Immature natural killer cell (primary cell): ENCODE measurements at regions not wholly inside any gene's neighbourhood (a gene's known extent, or its start where the extent isn't known, plus 50 kb on each side); places are given as distances from the start of the nearest gene placed in this dataset.

Experiments
- DNase-seq, 3 donors: peaks; one replicate each; pipeline ENCODE4 v3.0.0; 2022; ENCODE audit warnings: mixed read lengths in 1 of 3
- H3K27ac Mint-ChIP-seq, 6 donors: one replicate each; pipeline ENCODE4 v1.8.0; 2020; ENCODE audit warnings: mixed read lengths in 6 of 6, mild to moderate bottlenecking in 5 of 6, inconsistent platforms in 4 of 6, moderate library complexity in 3 of 6
- H3K27me3 Mint-ChIP-seq, 3 donors: one replicate each; pipeline ENCODE4 v1.8.0; 2020 to 2021; ENCODE audit warnings: low read depth in 3 of 3, mild to moderate bottlenecking in 3 of 3, mixed read lengths in 3 of 3, moderate library complexity in 3 of 3, inconsistent platforms in 1 of 3
- H3K36me3 Mint-ChIP-seq, 3 donors: one replicate each; pipeline ENCODE4 v1.8.0; 2020; ENCODE audit warnings: mixed read lengths in 3 of 3, inconsistent platforms in 2 of 3, mild to moderate bottlenecking in 2 of 3
- H3K4me1 Mint-ChIP-seq, 2 donors: one replicate each; pipeline ENCODE4 v1.8.0; 2020; ENCODE audit warnings: inconsistent platforms in 2 of 2, mild to moderate bottlenecking in 2 of 2, mixed read lengths in 2 of 2, moderate library complexity in 1 of 2
- H3K4me3 Mint-ChIP-seq, 5 donors: one replicate each; pipeline ENCODE4 v1.8.0; 2020; ENCODE audit warnings: mild to moderate bottlenecking in 5 of 5, mixed read lengths in 5 of 5, inconsistent platforms in 3 of 5, moderate library complexity in 3 of 5
- H3K9me3 Mint-ChIP-seq, 6 donors: one replicate each; pipeline ENCODE4 v1.8.0; 2020; ENCODE audit warnings: mild to moderate bottlenecking in 6 of 6, mixed read lengths in 6 of 6, inconsistent platforms in 4 of 6, moderate library complexity in 3 of 6

GRCh38 chr6:90970672-90971071 is 383.8 kb upstream of the MAP3K7 start:
- peaks cover 0 to 4% (median 0%) of the 10 kb centered on the region in 6 donors for H3K9me3 Mint-ChIP-seq
- H3K27me3 Mint-ChIP-seq, result peaks cover 0 to 2% (median 0%) of the 10 kb centered on the region in 3 donors
- H3K36me3 Mint-ChIP-seq, result no peaks in the 10 kb centered on the region
- no peak overlapping the region for H3K4me3 Mint-ChIP-seq
- H3K4me1 Mint-ChIP-seq, result no peaks in the 10 kb centered on the region
- H3K27ac Mint-ChIP-seq, result no peak overlapping the region
- DNase-seq, result no peak

DNA sequence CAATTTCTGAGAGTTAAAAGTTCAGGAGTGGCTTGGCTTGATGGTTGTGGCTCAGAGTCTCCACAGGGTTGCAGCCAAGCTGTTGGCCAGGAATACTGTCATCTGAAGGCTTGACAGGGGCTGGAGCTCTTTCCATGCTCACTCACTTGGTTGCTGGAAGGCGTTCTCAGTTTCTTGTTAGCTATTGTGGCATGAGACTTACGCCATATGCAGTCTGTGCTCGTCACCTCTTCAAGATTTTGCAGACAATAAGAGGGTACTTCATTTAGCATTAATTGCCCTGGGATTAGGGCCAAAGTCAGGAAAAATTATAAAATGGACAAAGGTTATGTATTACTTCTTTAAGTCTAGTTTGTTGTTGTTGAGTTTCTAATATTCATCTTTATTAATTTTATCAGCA is 380.6 kb upstream of the MAP3K7 start:
- Mint-ChIP-seq H3K4me3 (no peak overlapping the region), H3K36me3 (no peaks in the 10 kb centered on the region), H3K4me1 (no peaks in the 10 kb centered on the region), H3K27me3 (no peaks in the 10 kb centered on the region), H3K9me3 (peaks cover 0 to 4% (median 0%) of the 10 kb centered on the region in 6 donors), H3K27ac (no peak overlapping the region)
- no peak for DNase-seq

- Mint-ChIP-seq H3K4me3 (no peak overlapping the region), H3K27me3 (peaks cover 0 to 3% (median 0%) of the 10 kb centered on the region in 3 donors), H3K4me1 (no peaks in the 10 kb centered on the region), H3K36me3 (no peaks in the 10 kb centered on the region), H3K9me3 (no peaks in the 10 kb centered on the region), H3K27ac (no peak overlapping the region)
- DNase-seq, result no peak
Measured at GRCh38 chr6:90960324-90960723, 373.5 kb upstream of the MAP3K7 start.

- peaks cover 0 to 6% (median 0%) of the 10 kb centered on the region in 6 donors for H3K9me3 Mint-ChIP-seq
Measured at GRCh38 chr6:90955246-90955645, 368.4 kb upstream of the MAP3K7 start.

GRCh38 chr6:90953405-90954161 is 366.7 kb upstream of the MAP3K7 start:
- H3K27me3 Mint-ChIP-seq, result no peaks in the 10 kb centered on the region
- no peaks in the 10 kb centered on the region for H3K4me1 Mint-ChIP-seq
- no peaks in the 10 kb centered on the region for H3K36me3 Mint-ChIP-seq
- H3K9me3 Mint-ChIP-seq, result peaks cover 0 to 6% (median 0%) of the 10 kb centered on the region in 6 donors
- no peak for DNase-seq
- no peak overlapping the region for H3K27ac Mint-ChIP-seq
- H3K4me3 Mint-ChIP-seq, result no peak overlapping the region

More at GRCh38 chr6:90955246-90955645, 368.4 kb upstream of the MAP3K7 start:
- Mint-ChIP-seq H3K27ac (no peak overlapping the region), H3K27me3 (no peaks in the 10 kb centered on the region), H3K4me3 (no peak overlapping the region), H3K36me3 (no peaks in the 10 kb centered on the region), H3K4me1 (no peaks in the 10 kb centered on the region)
- no peak for DNase-seq

DNA sequence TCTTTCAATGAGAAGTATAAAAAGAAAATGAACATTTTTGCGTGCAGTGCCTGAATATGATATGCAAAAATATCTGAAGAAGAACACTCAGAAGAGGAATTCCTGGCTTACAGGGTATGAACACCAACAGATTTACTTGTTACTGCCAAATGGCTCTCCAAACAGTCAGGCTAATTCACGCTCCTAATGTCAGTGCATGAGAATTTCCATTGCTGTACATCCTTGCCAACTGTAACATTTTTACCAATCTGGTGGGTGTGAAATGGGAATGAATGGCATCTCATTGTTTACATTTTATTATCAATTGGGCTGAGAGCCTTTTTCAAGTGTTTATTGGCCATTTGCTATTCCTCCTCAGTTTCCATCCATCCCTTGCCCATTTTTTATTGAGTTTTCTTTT is 365.3 kb upstream of the MAP3K7 start:
- H3K27me3 Mint-ChIP-seq, result no peaks in the 10 kb centered on the region
- no peak for DNase-seq
- H3K4me1 Mint-ChIP-seq, result no peaks in the 10 kb centered on the region
- H3K9me3 Mint-ChIP-seq, result peaks cover 0 to 6% (median 0%) of the 10 kb centered on the region in 6 donors
- no peaks in the 10 kb centered on the region for H3K36me3 Mint-ChIP-seq
- H3K4me3 Mint-ChIP-seq, result no peak overlapping the region
- no peak overlapping the region for H3K27ac Mint-ChIP-seq

DNA sequence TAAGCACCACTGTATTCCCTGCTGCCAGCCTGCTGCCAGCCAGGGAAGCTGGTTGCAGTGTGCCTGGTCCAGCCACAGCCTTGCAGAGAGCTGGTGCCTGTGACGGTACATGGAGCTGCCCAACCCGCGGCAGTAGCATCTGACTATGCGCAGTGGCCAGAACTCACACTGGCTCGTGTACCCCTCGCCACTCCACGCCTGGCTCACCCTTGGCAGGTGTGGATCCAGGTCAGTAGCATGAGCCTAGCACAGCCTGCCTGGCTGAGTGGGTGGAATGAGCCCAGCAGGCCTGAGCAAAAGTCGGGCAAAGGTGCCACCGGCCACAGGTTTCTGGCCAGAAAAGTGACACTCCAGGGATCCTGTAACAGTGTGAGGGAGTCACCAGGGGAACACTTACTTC is 361.7 kb upstream of the MAP3K7 start:
- H3K36me3 Mint-ChIP-seq, result no peaks in the 10 kb centered on the region
- no peaks in the 10 kb centered on the region for H3K4me1 Mint-ChIP-seq
- H3K27ac Mint-ChIP-seq, result no peak overlapping the region
- no peaks in the 10 kb centered on the region for H3K27me3 Mint-ChIP-seq
- no peak for DNase-seq
- no peaks in the 10 kb centered on the region for H3K9me3 Mint-ChIP-seq
- H3K4me3 Mint-ChIP-seq, result no peak overlapping the region

DNA sequence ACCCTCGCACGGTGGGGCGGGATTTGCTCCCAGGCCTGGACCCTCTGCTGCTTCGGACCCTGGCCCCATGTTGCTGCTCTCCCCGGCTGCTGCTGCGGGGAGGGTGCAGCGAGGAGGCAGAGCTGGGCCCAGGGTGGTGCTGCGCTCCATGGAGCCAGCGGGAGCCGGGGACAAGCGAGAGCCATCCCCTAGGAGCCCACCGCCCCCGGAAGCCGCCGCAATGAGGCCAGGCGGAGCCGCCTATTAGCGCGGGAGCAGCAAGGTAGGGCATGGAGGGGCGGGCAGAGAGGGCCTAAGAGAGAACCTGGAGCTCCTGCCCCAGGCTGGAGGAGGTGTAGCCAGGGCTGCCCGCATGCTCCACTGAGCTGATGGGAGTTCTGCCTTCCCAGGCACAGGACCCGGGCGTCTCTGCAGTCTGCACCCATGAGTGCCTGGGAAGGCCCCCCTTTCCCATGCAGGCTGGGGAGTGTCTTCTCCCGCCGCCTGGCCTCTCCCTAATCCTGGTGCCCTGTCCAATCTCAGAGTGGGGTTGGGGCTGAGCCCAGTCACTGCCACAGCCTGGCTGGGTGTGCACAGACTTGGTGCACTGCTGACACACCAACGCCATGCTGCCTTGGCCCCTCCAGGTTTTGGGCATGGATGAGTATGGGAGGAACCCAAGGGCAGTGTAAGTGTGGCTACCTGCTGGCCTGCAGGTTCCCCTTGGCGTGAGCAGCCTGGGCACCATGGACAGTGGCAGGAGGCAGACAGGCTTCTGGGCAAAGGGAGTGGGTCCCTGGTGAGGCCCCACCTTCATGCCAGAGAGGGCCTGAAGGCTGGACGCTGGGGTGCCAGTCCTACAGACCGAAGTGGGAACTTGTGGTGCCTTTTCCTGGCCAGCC is 360.6 kb upstream of the MAP3K7 start:
- Mint-ChIP-seq H3K36me3 (no peaks in the 10 kb centered on the region), H3K9me3 (no peaks in the 10 kb centered on the region), H3K4me1 (no peaks in the 10 kb centered on the region), H3K4me3 (no peak overlapping the region), H3K27ac (no peak overlapping the region), H3K27me3 (no peaks in the 10 kb centered on the region)
- DNase-seq, result no peak

DNA sequence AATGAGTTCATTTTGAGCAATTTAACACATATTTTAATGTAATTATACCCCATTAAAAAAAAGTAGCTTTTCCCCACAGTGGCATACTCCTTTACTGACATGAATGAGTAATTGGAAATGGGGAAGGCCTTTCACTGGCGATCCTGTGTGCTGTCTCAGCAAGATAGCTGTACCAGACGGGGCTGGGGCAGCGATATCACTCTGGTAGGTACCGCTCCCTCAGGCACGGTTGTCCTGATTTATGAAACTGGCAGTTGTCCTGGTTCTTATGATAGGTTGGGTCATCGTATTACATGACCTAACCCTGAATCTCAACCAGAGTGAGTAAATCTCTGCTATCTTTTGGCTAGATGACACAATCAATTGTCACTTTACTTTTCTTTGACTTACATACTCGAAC is 355.0 kb upstream of the MAP3K7 start:
- Mint-ChIP-seq H3K4me3 (no peak overlapping the region), H3K27me3 (no peaks in the 10 kb centered on the region), H3K4me1 (peaks cover 5 to 10% of the 10 kb centered on the region in 2 donors), H3K9me3 (no peaks in the 10 kb centered on the region), H3K27ac (no peak overlapping the region), H3K36me3 (no peaks in the 10 kb centered on the region)
- DNase-seq, result no peak

GRCh38 chr6:90940812-90941481 is 354.1 kb upstream of the MAP3K7 start:
- Mint-ChIP-seq H3K4me1 (peaks cover 5 to 10% of the 10 kb centered on the region in 2 donors), H3K4me3 (peak overlapping the region; percentile 5 to 79 (median 54)), H3K27me3 (no peaks in the 10 kb centered on the region), H3K27ac (peak overlapping the region; percentile 1 to 73 (median 24)), H3K9me3 (no peaks in the 10 kb centered on the region), H3K36me3 (no peaks in the 10 kb centered on the region)
- DNase-seq, result peak; percentile 19 to 41 (median 40)

- no peaks in the 10 kb centered on the region for H3K9me3 Mint-ChIP-seq
- H3K27ac Mint-ChIP-seq, result no peak overlapping the region
- H3K4me1 Mint-ChIP-seq, result peaks cover 5 to 10% of the 10 kb centered on the region in 2 donors
- no peaks in the 10 kb centered on the region for H3K36me3 Mint-ChIP-seq
- H3K4me3 Mint-ChIP-seq, result no peak overlapping the region
- H3K27me3 Mint-ChIP-seq, result no peaks in the 10 kb centered on the region
- no peak for DNase-seq
Measured at GRCh38 chr6:90939906-90940305, 353.0 kb upstream of the MAP3K7 start.

GRCh38 chr6:90938122-90938521 is 351.2 kb upstream of the MAP3K7 start:
- H3K27me3 Mint-ChIP-seq, result no peaks in the 10 kb centered on the region
- H3K27ac Mint-ChIP-seq, result no peak overlapping the region

GRCh38 chr6:90936286-90936685 is 349.4 kb upstream of the MAP3K7 start:
- Mint-ChIP-seq H3K27me3 (no peaks in the 10 kb centered on the region), H3K4me3 (no peak overlapping the region), H3K36me3 (no peaks in the 10 kb centered on the region)

More at GRCh38 chr6:90938122-90938521, 351.2 kb upstream of the MAP3K7 start:
- no peak overlapping the region for H3K4me3 Mint-ChIP-seq
- no peaks in the 10 kb centered on the region for H3K36me3 Mint-ChIP-seq
- H3K4me1 Mint-ChIP-seq, result peaks cover 5 to 10% of the 10 kb centered on the region in 2 donors
- no peaks in the 10 kb centered on the region for H3K9me3 Mint-ChIP-seq
- no peak for DNase-seq

DNA sequence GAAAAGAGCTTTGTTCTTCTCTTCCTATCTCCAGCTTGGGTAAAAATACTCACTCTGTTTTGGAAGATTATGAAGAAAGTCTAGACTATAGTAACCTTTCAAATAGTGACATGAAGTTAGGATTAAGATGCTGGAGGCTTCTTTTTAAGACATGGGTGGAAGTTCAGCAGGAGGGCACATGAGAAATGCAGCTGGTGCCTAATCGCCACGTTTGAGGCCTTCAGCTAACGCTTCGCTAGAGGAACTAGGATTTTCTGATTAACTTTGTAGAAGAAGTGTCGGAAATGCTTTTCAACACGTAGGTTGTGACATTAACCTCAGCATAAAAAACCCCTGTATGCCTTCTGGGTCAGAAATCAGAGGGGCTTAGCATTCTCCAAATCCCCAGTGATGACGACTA is 348.1 kb upstream of the MAP3K7 start:
- DNase-seq, result no peak
- Mint-ChIP-seq H3K36me3 (no peaks in the 10 kb centered on the region), H3K27ac (no peak overlapping the region), H3K4me3 (no peak overlapping the region), H3K27me3 (peaks cover 0 to 2% (median 0%) of the 10 kb centered on the region in 3 donors), H3K9me3 (no peaks in the 10 kb centered on the region), H3K4me1 (no peaks in the 10 kb centered on the region)

More at GRCh38 chr6:90936286-90936685, 349.4 kb upstream of the MAP3K7 start:
- H3K4me1 Mint-ChIP-seq, result peaks cover 5 to 8% of the 10 kb centered on the region in 2 donors
- DNase-seq, result no peak
- no peak overlapping the region for H3K27ac Mint-ChIP-seq
- no peaks in the 10 kb centered on the region for H3K9me3 Mint-ChIP-seq
